ENCODE measurements at regions not wholly inside any gene's neighbourhood (a gene's known extent, or its start where the extent isn't known, plus 50 kb on each side); places are given as distances from the start of the nearest gene placed in this dataset.

GRCh38 chr5:62948301-62948700 is 369.7 kb downstream of the LRRC70 start:
- Mint-ChIP-seq H3K4me3 (ENCODE audit: unreplicated experiment) (no peak overlapping the region), H3K27ac (ENCODE audit: unreplicated experiment) (no peak overlapping the region), H3K36me3 (ENCODE audit: unreplicated experiment) (no peaks in the 10 kb centered on the region), H3K4me1 (ENCODE audit: low read depth, unreplicated experiment) (no peaks in the 10 kb centered on the region), H3K27me3 (ENCODE audit: unreplicated experiment) (no peaks in the 10 kb centered on the region), H3K9me3 (ENCODE audit: unreplicated experiment) (peaks cover 5% of the 10 kb centered on the region)
- no peak for DNase-seq
- TF ChIP-seq, protein P1, sequence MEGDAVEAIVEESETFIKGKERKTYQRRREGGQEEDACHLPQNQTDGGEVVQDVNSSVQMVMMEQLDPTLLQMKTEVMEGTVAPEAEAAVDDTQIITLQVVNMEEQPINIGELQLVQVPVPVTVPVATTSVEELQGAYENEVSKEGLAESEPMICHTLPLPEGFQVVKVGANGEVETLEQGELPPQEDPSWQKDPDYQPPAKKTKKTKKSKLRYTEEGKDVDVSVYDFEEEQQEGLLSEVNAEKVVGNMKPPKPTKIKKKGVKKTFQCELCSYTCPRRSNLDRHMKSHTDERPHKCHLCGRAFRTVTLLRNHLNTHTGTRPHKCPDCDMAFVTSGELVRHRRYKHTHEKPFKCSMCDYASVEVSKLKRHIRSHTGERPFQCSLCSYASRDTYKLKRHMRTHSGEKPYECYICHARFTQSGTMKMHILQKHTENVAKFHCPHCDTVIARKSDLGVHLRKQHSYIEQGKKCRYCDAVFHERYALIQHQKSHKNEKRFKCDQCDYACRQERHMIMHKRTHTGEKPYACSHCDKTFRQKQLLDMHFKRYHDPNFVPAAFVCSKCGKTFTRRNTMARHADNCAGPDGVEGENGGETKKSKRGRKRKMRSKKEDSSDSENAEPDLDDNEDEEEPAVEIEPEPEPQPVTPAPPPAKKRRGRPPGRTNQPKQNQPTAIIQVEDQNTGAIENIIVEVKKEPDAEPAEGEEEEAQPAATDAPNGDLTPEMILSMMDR (IDR thresholded peaks at IDR 0.05; ENCODE audit: partially characterized antibody, unreplicated experiment), result no peak

GRCh38 chr5:62942384-62942783 is 363.8 kb downstream of the LRRC70 start:
- DNase-seq, result no peak
- H3K4me3 Mint-ChIP-seq (ENCODE audit: unreplicated experiment), result no peak overlapping the region
- peaks cover 5% of the 10 kb centered on the region for H3K9me3 Mint-ChIP-seq (ENCODE audit: unreplicated experiment)
- H3K27ac Mint-ChIP-seq (ENCODE audit: unreplicated experiment), result no peak overlapping the region
- H3K36me3 Mint-ChIP-seq (ENCODE audit: unreplicated experiment), result no peaks in the 10 kb centered on the region
- peaks cover 5% of the 10 kb centered on the region for H3K4me1 Mint-ChIP-seq (ENCODE audit: low read depth, unreplicated experiment)
- TF ChIP-seq, protein P1 (IDR thresholded peaks at IDR 0.05; ENCODE audit: partially characterized antibody, unreplicated experiment), result no peak
- H3K27me3 Mint-ChIP-seq (ENCODE audit: unreplicated experiment), result no peaks in the 10 kb centered on the region

DNA sequence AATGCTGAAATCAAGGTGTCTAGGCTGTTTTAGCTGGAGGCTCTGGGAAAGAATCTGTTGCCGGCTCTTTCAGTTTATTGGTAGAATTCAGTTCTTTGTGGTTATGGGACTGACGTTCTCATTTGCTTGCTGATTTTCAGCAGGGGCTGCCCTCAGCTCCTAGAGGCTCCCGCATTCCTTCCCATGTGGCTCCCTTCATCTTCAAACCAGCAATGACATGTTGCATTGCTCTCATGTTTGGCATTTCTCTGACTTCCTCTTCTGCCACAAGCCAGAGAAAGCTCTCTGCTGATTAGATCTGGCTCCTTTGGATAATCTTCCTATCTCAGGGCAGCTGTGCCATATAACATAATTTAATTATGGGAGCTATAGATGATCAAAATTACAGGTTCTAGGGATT is 360.3 kb downstream of the LRRC70 start:
- DNase-seq, result no peak
- peaks cover 8% of the 10 kb centered on the region for H3K4me1 Mint-ChIP-seq (ENCODE audit: low read depth, unreplicated experiment)
- H3K9me3 Mint-ChIP-seq (ENCODE audit: unreplicated experiment), result no peaks in the 10 kb centered on the region
- TF ChIP-seq, protein P1 (IDR thresholded peaks at IDR 0.05; ENCODE audit: partially characterized antibody, unreplicated experiment), result no peak
- H3K4me3 Mint-ChIP-seq (ENCODE audit: unreplicated experiment), result no peak overlapping the region
- H3K27me3 Mint-ChIP-seq (ENCODE audit: unreplicated experiment), result peaks cover 2% of the 10 kb centered on the region
- no peak overlapping the region for H3K27ac Mint-ChIP-seq (ENCODE audit: unreplicated experiment)
- H3K36me3 Mint-ChIP-seq (ENCODE audit: unreplicated experiment), result no peaks in the 10 kb centered on the region

DNA sequence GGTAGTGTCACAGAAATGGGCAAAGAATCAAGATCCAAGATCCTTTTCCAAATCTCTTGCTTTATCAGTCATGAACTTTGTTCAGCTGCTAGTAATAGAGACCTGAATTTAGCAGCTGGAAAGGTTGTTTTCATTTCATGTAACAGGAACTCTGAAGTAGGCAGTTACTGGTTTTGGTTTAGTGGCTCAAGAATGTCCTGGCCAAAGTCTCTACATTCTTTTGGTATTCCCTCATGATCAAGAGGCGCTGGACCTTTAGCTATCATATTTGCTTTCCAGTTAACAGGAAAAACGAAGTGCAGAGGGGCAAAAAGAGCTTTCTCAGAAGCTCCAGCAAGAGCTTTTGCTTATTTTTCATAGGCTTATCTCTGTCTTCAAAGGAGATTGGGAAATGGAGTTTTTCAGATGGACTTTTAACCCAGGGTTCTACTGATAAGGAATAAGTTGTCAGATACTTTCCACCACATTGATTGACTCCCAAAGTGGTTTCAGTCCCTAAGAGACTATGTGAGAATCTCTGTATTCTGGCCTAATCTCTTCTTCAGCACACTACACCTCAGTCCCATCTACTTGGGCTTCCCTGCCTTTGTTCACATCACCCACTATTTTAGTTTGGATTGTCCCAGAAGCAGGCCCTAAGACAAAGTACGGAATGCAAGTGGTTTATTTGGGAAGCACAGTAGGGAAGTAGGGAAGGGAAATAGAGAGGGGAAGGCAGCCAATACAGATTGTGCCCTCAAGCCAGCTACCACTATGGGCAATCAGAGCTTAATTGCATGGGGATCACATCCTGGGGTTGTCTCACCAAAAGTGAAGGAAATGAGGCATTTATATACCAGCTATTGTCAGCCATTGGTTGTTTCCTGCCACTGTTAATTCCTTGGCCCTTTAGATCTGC is 359.3 kb downstream of the LRRC70 start:
- no peak overlapping the region for H3K27ac Mint-ChIP-seq (ENCODE audit: unreplicated experiment)
- no peaks in the 10 kb centered on the region for H3K36me3 Mint-ChIP-seq (ENCODE audit: unreplicated experiment)
- peaks cover 2% of the 10 kb centered on the region for H3K27me3 Mint-ChIP-seq (ENCODE audit: unreplicated experiment)
- H3K4me3 Mint-ChIP-seq (ENCODE audit: unreplicated experiment), result no peak overlapping the region
- TF ChIP-seq, protein P1 (IDR thresholded peaks at IDR 0.05; ENCODE audit: partially characterized antibody, unreplicated experiment), result no peak
- H3K4me1 Mint-ChIP-seq (ENCODE audit: low read depth, unreplicated experiment), result peaks cover 8% of the 10 kb centered on the region
- no peak for DNase-seq
- H3K9me3 Mint-ChIP-seq (ENCODE audit: unreplicated experiment), result no peaks in the 10 kb centered on the region

DNA sequence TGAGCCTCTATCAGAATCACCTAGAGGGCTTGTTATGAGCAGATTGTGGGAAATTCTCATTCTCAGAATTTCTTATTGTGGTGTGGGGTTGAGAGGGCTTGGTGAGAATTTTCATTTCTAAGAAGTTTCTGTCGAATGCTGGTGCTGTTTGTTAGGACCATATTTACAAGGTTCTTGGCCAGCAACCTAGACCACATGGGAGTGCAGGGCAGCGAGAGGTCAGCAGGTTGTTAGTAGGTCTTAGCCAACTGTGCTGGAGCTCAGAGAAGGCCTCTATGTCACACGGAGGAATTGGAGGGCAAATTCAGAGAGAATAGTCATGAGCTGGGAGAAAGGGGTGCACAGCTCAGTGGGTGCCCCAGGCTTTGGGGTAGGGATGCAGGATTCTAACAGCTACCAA is 357.0 kb downstream of the LRRC70 start:
- no peaks in the 10 kb centered on the region for H3K36me3 Mint-ChIP-seq (ENCODE audit: unreplicated experiment)
- peaks cover 2% of the 10 kb centered on the region for H3K9me3 Mint-ChIP-seq (ENCODE audit: unreplicated experiment)
- TF ChIP-seq, protein P1 (IDR thresholded peaks at IDR 0.05; ENCODE audit: partially characterized antibody, unreplicated experiment), result no peak
- peaks cover 3% of the 10 kb centered on the region for H3K4me1 Mint-ChIP-seq (ENCODE audit: low read depth, unreplicated experiment)
- no peak overlapping the region for H3K4me3 Mint-ChIP-seq (ENCODE audit: unreplicated experiment)
- peaks cover 2% of the 10 kb centered on the region for H3K27me3 Mint-ChIP-seq (ENCODE audit: unreplicated experiment)
- DNase-seq, result no peak
- H3K27ac Mint-ChIP-seq (ENCODE audit: unreplicated experiment), result no peak overlapping the region

Measured in glutamatergic neuron (in vitro differentiated cells).